NOMO-1 treated with dmso at 0.1 percent for 144 hours (cell line): ENCODE measurements at regions not wholly inside any gene's neighbourhood (a gene's known extent, or its start where the extent isn't known, plus 50 kb on each side); places are given as distances from the start of the nearest gene placed in this dataset.
A peak's percentile ranks its signal among the peaks of the same experiment; 100 is the strongest.

Experiments
- DNase-seq: peaks from one replicate; lab custom pipeline; 2025; ENCODE audit not compliant: unreplicated experiment; lab: John Stamatoyannopoulos, UW

- DNase-seq: no peak
Measured at GRCh38 chr17:33811984-33812577, 443.0 kb upstream of the CCL2 start.

DNA sequence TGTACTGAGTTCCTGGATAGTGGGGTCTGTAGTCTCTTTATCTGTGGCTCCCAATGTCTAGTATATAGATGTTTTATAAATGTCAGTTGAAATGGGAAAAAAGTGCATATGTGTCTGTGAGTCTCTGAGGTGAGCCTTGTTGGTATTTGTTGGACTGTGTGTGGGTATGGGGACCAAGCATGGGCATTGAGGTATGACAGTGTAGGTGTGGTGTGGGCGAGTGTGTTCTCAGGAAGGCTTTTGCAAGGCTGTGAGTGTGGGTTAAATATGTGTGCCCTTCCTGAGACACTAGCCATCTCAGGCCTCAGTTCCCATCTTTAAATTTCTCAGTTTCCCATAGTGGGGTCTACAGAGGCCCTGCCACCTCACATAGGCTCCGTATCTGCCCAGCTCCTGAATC lies 440.2 kb upstream of the CCL2 start:
- no peak for DNase-seq

GRCh38 chr17:33816036-33816435 lies 439.0 kb upstream of the CCL2 start:
- DNase-seq: no peak

DNA sequence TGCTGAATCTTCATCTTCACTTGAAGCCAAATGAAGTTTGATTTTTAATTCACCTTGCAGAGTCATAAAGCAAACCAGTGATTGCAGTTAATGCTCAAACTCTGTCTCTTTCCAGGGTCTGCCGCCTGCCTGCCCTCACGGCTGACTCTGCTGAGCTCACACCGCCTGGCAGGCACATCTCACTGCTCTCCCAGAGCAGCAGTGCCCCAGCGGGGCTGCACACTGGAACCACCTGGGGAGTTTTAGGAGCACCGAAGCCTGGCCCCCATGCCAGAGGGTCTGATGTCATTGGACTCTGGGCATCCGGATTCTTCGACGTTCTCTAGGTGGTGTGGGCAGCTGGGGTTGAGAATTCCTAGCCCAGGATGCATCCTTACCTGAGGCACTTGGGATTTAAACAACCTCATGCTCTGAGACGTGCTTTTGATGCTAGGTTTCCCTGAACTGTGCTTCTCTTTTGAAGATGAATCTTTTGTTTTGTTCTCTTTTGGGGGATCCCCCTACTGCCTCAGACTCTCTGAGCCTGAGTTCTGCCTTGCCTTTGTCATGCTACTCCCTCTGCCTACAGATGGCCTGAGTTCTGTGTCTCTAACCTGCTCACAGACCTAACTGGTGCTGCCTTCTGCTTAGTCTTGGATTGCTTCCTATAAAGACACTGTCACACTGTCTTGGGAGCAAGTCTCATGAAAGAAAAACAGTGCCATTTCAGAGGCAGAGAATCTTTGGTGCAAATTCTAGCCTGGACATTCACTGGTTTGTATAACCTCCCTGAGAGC lies 438.1 kb upstream of the CCL2 start:
- no peak for DNase-seq

GRCh38 chr17:33819539-33819938 lies 435.5 kb upstream of the CCL2 start:
- DNase-seq: no peak

- DNase-seq: no peak
Measured at GRCh38 chr17:33832262-33832661, 422.8 kb upstream of the CCL2 start.

- DNase-seq: no peak
Measured at GRCh38 chr17:33837281-33837680, 417.8 kb upstream of the CCL2 start.

GRCh38 chr17:33838281-33838680 lies 416.8 kb upstream of the CCL2 start:
- DNase-seq: no peak

GRCh38 chr17:33847900-33848299 lies 407.2 kb upstream of the CCL2 start:
- DNase-seq: no peak

GRCh38 chr17:33848433-33848832 lies 406.7 kb upstream of the CCL2 start:
- no peak for DNase-seq

- no peak for DNase-seq
Measured at GRCh38 chr17:33854596-33854995, 400.5 kb upstream of the CCL2 start.

DNA sequence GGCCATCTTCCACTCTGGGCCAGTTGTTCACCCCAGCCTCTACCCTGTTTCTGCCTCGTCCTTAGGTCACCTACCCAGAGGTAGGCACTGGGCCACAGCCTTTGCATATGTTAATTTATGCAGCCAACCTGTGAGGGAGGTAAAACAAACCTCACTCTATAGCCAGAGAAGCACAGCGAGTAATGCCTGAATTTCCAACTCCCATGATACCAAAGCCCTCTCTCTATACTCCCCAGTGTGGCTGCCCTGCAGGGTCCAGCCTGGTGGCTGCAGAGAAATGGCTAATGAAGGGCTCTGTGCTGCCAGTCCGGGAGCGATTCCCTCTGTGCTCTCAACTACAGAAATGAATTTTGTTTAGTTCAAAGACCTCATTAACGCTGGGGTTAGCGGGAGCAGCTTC lies 397.0 kb upstream of the CCL2 start:
- no peak for DNase-seq

DNA sequence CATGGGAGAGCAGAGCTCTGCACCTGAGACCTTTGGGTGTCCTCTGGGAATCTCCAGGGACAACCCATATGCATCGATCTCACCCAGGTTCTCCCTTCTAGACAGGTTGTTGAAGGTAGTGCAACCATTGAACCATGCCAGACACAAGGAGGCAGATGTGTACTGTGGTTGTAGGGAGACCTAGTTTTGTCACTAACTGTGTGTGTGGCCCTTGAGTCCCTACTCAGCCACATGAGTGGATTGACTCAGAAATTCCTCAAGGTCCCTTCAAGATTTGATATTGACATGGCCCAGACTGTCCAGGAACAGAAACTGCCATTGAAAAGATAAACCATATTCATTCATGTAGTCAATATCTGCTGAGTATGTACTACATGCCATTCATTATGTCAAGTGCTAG lies 396.4 kb upstream of the CCL2 start:
- no peak for DNase-seq

DNA sequence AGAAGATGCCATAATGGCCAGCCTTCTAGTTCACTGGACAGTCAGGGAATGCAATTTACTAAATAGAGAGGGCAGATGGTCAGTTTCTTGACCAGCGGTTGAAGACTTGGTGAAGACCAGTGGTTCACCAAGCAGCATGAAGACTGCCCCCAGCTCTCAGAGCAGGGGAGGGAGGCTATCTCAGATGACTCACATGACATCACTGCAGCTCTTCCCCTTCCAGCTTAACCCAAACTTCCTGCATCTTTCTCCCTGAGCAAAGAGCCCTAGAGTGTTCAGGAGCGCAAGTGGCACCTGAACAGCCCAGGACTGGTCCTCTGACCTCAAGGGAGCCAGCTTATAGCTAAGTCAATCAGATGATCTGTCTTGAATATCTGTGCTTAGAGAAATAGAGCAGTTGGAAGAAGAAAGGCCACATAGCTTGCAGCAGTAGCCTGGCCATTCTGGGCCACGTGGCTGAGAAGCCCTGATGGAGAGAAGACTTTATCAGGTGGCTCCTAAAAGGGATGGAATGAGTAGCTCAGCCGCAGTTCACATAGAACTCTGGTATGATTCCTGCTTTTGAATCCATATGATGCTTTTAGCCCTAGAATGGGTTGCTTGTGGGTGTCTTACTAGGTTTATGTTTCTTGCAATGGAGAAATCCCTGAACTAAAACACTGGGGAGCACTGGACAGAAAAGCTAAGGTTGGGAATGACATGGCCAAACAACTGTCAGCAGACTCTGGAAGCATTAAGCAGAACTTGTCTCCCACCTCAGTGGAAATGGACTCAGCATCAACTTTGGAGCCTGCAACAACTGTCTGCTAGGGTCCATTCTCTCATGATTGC lies 392.1 kb upstream of the CCL2 start:
- no peak for DNase-seq

- no peak for DNase-seq
Measured at GRCh38 chr17:33864758-33865229, 390.3 kb upstream of the CCL2 start.

GRCh38 chr17:33868899-33869298 lies 386.2 kb upstream of the CCL2 start:
- DNase-seq: no peak

GRCh38 chr17:33870936-33871335 lies 384.1 kb upstream of the CCL2 start:
- no peak for DNase-seq

DNA sequence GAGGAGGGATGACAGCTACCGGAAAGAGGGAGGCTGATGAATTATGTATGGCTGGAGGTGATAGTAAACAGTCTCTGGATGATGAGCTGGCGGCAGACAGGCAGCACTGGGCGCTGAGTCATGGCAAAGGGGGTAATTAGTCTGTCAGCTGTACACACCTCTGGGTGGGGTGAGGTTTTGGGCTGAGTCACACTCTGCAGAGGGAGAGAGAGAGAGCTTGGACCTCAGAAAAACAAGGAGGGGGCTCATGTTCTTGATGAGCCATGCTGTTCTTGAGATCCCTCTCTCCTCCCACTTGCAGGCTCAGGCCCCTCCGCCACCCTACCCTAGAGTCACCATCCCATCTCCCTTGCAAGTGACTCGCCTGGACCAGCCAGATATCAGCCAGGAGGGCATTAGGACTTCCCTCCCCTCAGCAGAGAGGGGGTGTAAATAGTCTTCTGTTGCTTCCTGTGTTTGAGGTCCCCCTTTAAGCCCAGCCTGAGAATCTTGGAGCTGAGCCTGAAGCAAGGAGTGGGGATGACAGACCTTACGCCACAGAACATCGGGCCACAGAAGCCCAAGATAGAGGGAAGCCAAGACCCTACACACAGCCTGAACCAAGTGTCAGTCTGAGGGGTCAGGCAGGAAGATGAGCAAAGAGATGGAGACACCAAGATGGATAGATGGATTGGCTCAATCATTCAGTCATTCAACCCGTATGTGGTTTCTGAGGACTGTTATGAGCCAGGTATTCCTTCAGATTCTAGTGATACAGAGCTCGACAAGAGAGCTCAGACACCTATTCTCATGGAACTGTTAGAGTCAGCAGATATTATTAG lies 383.2 kb upstream of the CCL2 start:
- no peak for DNase-seq

DNA sequence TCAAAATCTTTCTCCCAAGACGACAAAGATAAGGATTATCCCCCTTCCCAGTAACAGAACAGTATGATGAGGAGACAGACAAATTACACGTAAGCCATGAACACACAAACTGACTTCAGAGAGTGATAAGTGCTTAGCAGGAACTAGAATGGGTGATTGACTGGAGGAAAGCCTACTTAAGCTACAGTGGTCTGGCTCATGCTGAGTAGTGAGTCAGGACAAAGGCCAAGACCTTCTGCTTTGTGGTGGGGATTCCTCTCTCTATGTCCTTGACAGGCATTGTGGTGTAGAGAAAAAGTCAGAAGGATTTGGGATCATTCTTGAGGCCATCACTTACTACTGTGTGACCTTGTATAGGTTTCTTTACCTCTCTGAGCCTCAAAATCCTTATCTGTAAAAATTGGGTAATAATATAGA lies 381.9 kb upstream of the CCL2 start:
- DNase-seq: no peak

DNA sequence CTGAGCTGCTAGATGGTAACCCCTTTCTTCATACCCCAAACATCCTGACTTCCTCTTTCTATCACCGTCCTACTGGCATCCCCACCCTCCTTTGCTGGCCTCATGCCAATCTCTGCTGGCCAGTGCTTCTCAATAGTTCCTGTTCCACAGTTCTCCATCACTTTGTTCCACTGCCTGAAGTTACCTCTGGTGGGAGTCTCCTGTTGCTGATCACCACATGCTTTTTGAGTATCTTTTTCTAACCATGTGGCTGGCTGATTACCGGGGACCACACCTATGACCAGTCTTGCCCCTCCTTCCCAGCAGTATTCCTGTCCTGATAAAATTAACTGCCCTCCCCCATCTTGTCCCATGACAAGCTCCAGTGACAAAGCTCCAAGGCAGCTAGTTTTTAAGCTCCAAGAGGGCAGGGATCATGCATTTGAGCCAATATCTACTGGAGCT lies 380.4 kb upstream of the CCL2 start:
- DNase-seq: peak; percentile 63

DNA sequence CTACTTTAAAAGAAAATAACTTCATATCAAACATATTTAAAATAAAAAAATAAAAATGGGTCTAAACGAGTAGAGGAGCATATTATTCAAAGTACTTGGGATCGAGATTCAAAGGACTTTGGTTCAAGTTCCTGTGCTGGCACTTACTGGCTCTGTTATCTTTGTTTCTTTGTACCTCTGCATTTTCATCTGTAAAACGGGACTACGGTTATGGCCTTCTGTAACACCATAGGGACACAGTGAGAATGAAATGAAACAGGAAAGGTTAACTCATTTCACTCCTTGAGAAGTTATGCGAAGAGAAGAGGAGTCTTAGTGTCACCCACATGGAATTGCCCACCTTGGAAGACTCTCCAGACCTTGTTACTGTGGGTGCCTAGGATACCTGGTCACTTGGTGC lies 379.1 kb upstream of the CCL2 start:
- no peak for DNase-seq
